Heart left ventricle (tissue), 13 donors: ENCODE measurements at regions not wholly inside any gene's neighbourhood (a gene's known extent, or its start where the extent isn't known, plus 50 kb on each side); places are given as distances from the start of the nearest gene placed in this dataset.

Source experiments
- CTCF ChIP-seq, 12 donors: fragments of 200-600 bp; sonication (generic) in 4 of 12; IDR thresholded peaks; one replicate each; pipeline versions ENCODE4 v1.5.0 to v1.8.0; 2018 to 2022; ENCODE audit warnings: antibody characterized with exemption in 12 of 12, mild to moderate bottlenecking in 5 of 12
- POLR2A ChIP-seq, 2 donors: fragments of 450-650 bp; IDR thresholded peaks; one replicate each; pipeline ENCODE4 v1.6.1; 2017; ENCODE audit warnings: antibody characterized with exemption in 2 of 2, mild to moderate bottlenecking in 2 of 2, moderate library complexity in 2 of 2
- donor health status: ischemic (EF 13 %, LVEDD 7.1; RV severe dilation, severe dysfunction).
- donor health status: DM: no; HTN: yes; CAD: no.
- donor health status: DM: no; HTN: no; CAD: no.
- donor health status: ischemic (EF 25% LVEDD 6.9; RV normal size, moderate dysfunction).
- donor health status: ischemic (EF 25% LVEDD 5.7; RV mildly dilated, moderate dysfunction).
- donor health status: ischemic (EF 35%, LVEDD 5.7; RV mildly dilated, moderate dysfunction).
- donor health status: nonischemic (EF 11% LVEDD 7.7; RV severe dilation, severe dysfunction).
- donor health status: DM: yes; HTN: yes; CAD: no.
- donor health status: PGD.
- donor health status: ischemic (EF 29% LVEDD 5.4; RV normal size, mild dysfunction).
- donor health status: nonischemic (EF 23%, LVEDD 6.1; RV moderate dilation, normal function).

- TF ChIP-seq CTCF (IDR thresholded peaks at IDR 0.05) (no peak), POLR2A (IDR thresholded peaks at IDR 0.05) (no peak)
Observed at GRCh38 chr3:43892526-43892925, 201.8 kb downstream of the ABHD5 start.
